ENCODE measurements at regions not wholly inside any gene's neighbourhood (a gene's known extent, or its start where the extent isn't known, plus 50 kb on each side); places are given as distances from the start of the nearest gene placed in this dataset.
"Not testable (repeated sequence)": the region's sequence is repeated elsewhere in the genome, so short reads cannot be mapped to it uniquely, and the experiment has no call there.

DNA sequence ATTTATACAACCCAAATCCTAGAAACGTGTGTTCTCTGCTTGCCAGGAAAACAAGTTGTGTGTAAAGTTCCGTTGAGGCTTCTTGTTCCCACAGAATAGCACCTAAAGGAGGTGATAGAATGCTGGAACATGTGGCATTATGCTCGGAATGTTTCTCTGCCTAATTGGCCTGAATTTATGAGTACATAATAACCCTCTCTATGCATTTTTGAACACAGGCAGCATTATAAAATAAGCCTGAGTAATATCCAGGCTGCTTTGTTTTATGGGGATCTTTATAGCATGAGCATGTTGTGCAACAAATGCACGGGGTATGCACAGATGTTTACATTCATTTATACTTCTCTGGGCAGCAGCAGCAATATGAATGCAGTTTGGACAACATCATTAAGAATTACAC is 385.7 kb downstream of the MBD2 start:
- Histone ChIP-seq H3K4me1 (no peaks in the 10 kb centered on the region), H3K9me3 (no peaks in the 10 kb centered on the region), H3K27me3 (no peaks in the 10 kb centered on the region), H3K36me3 (no peaks in the 10 kb centered on the region), H3K4me3 (no peak overlapping the region), H3K27ac (no peak overlapping the region)
- DNase-seq (ENCODE audit: low spot score): no peak
- TF ChIP-seq, protein P1, sequence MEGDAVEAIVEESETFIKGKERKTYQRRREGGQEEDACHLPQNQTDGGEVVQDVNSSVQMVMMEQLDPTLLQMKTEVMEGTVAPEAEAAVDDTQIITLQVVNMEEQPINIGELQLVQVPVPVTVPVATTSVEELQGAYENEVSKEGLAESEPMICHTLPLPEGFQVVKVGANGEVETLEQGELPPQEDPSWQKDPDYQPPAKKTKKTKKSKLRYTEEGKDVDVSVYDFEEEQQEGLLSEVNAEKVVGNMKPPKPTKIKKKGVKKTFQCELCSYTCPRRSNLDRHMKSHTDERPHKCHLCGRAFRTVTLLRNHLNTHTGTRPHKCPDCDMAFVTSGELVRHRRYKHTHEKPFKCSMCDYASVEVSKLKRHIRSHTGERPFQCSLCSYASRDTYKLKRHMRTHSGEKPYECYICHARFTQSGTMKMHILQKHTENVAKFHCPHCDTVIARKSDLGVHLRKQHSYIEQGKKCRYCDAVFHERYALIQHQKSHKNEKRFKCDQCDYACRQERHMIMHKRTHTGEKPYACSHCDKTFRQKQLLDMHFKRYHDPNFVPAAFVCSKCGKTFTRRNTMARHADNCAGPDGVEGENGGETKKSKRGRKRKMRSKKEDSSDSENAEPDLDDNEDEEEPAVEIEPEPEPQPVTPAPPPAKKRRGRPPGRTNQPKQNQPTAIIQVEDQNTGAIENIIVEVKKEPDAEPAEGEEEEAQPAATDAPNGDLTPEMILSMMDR (IDR thresholded peaks at IDR 0.05): no peak

DNA sequence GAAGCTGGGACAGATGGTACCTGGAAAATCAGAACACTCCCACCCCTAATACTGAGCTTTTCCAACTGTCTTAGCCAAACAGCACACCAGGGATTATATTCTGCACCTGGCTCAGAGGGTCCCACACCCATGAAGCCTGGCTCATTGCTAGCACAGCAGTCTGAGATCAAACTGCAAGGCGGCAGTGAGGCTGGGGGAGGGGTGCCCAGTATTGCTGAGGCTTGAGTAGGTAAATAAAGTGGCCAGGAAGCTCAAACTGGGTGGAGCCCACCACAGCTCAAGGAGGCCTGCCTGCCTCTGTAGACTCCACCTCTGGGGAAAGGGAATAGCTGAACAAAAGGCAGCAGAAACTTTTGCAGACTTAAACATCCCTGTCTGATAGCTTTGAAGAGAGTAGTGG is 403.3 kb downstream of the MBD2 start:
- H3K9me3 ChIP-seq: peaks cover 0 to 14% of the 10 kb centered on the region in 2 donors
- not testable (repeated sequence) for H3K27me3 ChIP-seq; DNase-seq (ENCODE audit: low spot score); H3K27ac ChIP-seq; H3K4me1 ChIP-seq; H3K4me3 ChIP-seq; H3K36me3 ChIP-seq

DNA sequence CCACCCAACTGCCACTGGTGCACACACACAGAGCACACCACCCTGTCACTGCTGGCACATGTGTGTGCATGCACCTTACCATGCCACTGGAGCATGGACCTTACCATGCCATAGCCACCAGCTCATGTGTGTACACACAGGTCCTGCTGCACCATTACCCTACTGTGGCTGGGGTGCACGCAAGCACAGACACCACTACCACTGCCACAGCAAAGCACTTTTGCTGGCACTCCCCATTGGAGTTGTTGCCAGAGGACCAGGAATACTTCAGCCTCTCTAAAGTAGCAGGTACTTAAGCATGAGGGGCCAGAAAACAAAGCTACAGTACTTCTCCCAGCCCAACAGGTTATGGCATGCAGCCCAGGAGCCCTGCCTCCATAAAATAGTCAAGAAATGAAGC is 404.8 kb downstream of the MBD2 start:
- Histone ChIP-seq H3K27me3 (no peaks in the 10 kb centered on the region), H3K36me3 (no peaks in the 10 kb centered on the region), H3K4me3 (no peak overlapping the region), H3K27ac (no peak overlapping the region), H3K9me3 (peaks cover 0 to 1% of the 10 kb centered on the region in 2 donors), H3K4me1 (no peaks in the 10 kb centered on the region)
- TF ChIP-seq, protein P1 (IDR thresholded peaks at IDR 0.05): no peak
- DNase-seq (ENCODE audit: low spot score): no peak

DNA sequence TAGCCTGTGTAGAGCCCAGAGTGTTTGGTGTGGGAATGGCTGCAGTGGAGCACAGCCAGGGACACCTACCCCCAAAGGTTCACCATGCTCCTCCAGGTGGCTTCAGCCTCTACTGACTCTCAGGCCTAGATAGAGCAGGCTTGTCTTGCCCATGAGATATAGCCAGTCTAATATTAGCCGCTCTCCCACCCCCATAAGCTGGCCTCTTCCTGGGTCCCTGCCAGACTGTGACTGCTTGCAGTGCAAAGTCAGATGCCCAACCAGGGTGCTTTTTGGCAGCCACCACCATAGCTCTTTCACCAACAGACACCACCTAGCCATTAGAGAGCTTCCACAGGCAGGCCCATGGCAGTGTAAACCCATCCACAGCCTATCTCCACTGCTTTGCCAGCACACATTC is 405.3 kb downstream of the MBD2 start:
- Histone ChIP-seq H3K9me3 (no peaks in the 10 kb centered on the region), H3K4me1 (no peaks in the 10 kb centered on the region), H3K27ac (no peak overlapping the region), H3K27me3 (no peaks in the 10 kb centered on the region), H3K36me3 (no peaks in the 10 kb centered on the region), H3K4me3 (no peak overlapping the region)
- no peak for DNase-seq (ENCODE audit: low spot score)
- TF ChIP-seq, protein P1 (IDR thresholded peaks at IDR 0.05): no peak

DNA sequence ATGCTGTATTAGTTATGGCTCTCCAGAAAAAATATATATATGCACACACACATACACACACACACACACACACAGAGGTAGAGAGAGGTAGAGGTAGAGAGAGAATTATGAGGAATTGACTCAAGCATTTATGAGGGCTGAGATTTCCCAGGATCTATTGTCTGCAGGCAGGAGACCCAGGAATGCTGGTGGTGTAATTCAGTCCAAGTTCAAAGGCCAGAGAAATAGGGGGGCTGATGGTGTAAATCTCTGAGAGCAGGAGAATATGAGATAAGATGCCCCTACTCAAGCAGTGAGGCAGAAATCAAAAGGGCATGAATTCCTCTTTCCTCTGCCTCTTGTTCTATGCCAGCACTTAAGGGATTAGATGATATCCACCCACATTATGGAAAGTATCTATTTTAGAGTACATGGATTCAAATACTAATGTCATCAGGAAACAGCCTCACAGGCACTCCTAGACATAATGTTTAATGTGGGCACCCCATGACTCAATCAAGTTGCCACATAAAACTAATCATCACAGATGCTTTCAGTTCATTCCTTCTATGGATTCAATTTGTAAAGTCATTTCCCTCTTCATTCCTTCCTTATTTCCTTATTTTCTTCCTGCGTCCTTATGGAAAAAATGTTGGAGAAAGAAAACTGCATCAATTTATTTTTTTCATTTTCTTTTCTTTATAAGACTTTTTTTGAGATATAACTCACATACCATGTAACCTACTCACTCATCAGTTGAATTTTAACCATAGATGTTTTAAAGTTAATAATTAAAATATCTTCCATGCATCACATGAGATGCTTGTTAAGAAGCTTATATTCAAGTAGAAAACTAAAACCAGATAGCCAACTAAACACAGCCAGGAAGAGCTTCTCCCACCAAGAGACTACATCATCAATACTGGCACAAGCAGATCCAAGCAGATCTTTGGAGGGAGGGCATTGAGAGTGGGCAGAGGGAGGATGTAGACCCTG is 406.2 kb downstream of the MBD2 start:
- Histone ChIP-seq H3K4me1 (no peaks in the 10 kb centered on the region), H3K27me3 (no peaks in the 10 kb centered on the region), H3K36me3 (no peaks in the 10 kb centered on the region), H3K4me3 (no peak overlapping the region), H3K9me3 (no peaks in the 10 kb centered on the region), H3K27ac (no peak overlapping the region)
- TF ChIP-seq, protein P1 (IDR thresholded peaks at IDR 0.05): no peak
- DNase-seq (ENCODE audit: low spot score): no peak

DNA sequence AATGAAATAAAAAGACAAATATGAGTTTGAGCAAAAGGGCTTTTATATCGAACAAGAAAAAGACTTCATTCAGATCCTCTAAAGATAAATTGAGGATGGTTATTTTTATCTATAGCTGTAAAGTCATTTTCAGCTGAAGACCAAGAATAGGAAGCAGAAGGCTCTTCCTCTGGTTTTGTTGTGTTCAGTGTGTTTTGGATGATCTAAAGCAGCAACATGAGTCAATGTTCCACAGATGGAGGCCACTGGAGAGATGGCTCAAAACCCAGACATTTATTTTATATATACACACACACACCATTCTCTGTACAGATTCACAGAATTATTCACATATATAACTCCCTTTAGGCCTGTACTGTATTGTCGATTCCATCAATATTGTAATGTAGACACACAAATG is 424.3 kb downstream of the MBD2 start:
- H3K36me3 ChIP-seq: no peaks in the 10 kb centered on the region
- no peaks in the 10 kb centered on the region for H3K4me1 ChIP-seq
- H3K27me3 ChIP-seq: no peaks in the 10 kb centered on the region
- H3K4me3 ChIP-seq: no peak overlapping the region
- DNase-seq (ENCODE audit: low spot score): no peak
- TF ChIP-seq, protein P1 (IDR thresholded peaks at IDR 0.05): no peak
- no peak overlapping the region for H3K27ac ChIP-seq
- peaks cover 0 to 2% of the 10 kb centered on the region in 2 donors for H3K9me3 ChIP-seq
